ENCODE measurements at regions not wholly inside any gene's neighbourhood (a gene's known extent, or its start where the extent isn't known, plus 50 kb on each side); places are given as distances from the start of the nearest gene placed in this dataset.

GRCh38 chr2:185318271-185318724, 420.3 kb upstream of the FSIP2 start:
- H3K4me1 ChIP-seq (ENCODE audit: insufficient read depth, low read length): no peaks in the 10 kb centered on the region; the same call in 1 of the 2 replicates
- no peaks in the 10 kb centered on the region for H3K9me3 ChIP-seq (ENCODE audit: insufficient read depth, low read depth, low read length)
- no peak overlapping the region for H3K27ac ChIP-seq (ENCODE audit: low read length)
- H3K4me3 ChIP-seq (ENCODE audit: low read length): no peak overlapping the region
- no peak overlapping the region for H3K9ac ChIP-seq (ENCODE audit: low read depth, low read length)
- H3K36me3 ChIP-seq (ENCODE audit: insufficient read depth, low read depth, low read length): no peaks in the 10 kb centered on the region
- no peaks in the 10 kb centered on the region for H3K27me3 ChIP-seq (ENCODE audit: insufficient read depth, low read length)

- Histone ChIP-seq H3K4me1 (ENCODE audit: insufficient read depth, low read length) (no peaks in the 10 kb centered on the region), H3K27me3 (ENCODE audit: insufficient read depth, low read length) (no peaks in the 10 kb centered on the region), H3K36me3 (ENCODE audit: insufficient read depth, low read depth, low read length) (no peaks in the 10 kb centered on the region), H3K4me3 (ENCODE audit: low read length) (no peak overlapping the region), H3K9me3 (ENCODE audit: insufficient read depth, low read depth, low read length) (no peaks in the 10 kb centered on the region), H3K9ac (ENCODE audit: low read depth, low read length) (no peak overlapping the region), H3K27ac (ENCODE audit: low read length) (no peak overlapping the region)
Observed at GRCh38 chr2:185335879-185336278, 402.7 kb upstream of the FSIP2 start.

GRCh38 chr2:185337033-185337432, 401.6 kb upstream of the FSIP2 start:
- H3K27ac ChIP-seq (ENCODE audit: low read length): no peak overlapping the region
- H3K36me3 ChIP-seq (ENCODE audit: insufficient read depth, low read depth, low read length): no peaks in the 10 kb centered on the region
- no peaks in the 10 kb centered on the region for H3K27me3 ChIP-seq (ENCODE audit: insufficient read depth, low read length)
- no peaks in the 10 kb centered on the region for H3K9me3 ChIP-seq (ENCODE audit: insufficient read depth, low read depth, low read length)
- no peak overlapping the region for H3K9ac ChIP-seq (ENCODE audit: low read depth, low read length)
- no peaks in the 10 kb centered on the region for H3K4me1 ChIP-seq (ENCODE audit: insufficient read depth, low read length)
- no peak overlapping the region for H3K4me3 ChIP-seq (ENCODE audit: low read length)

- no peak overlapping the region for H3K9ac ChIP-seq (ENCODE audit: low read depth, low read length)
- no peaks in the 10 kb centered on the region for H3K9me3 ChIP-seq (ENCODE audit: insufficient read depth, low read depth, low read length)
- H3K36me3 ChIP-seq (ENCODE audit: insufficient read depth, low read depth, low read length): no peaks in the 10 kb centered on the region
- H3K4me1 ChIP-seq (ENCODE audit: insufficient read depth, low read length): no peaks in the 10 kb centered on the region
- H3K27me3 ChIP-seq (ENCODE audit: insufficient read depth, low read length): no peaks in the 10 kb centered on the region
- H3K4me3 ChIP-seq (ENCODE audit: low read length): no peak overlapping the region
- no peak overlapping the region for H3K27ac ChIP-seq (ENCODE audit: low read length)
Observed at GRCh38 chr2:185338104-185338503, 400.5 kb upstream of the FSIP2 start.

GRCh38 chr2:185347445-185347844, 391.2 kb upstream of the FSIP2 start:
- Histone ChIP-seq H3K9me3 (ENCODE audit: insufficient read depth, low read depth, low read length) (no peaks in the 10 kb centered on the region; the same call in 1 of the 2 replicates), H3K9ac (ENCODE audit: low read depth, low read length) (no peak overlapping the region), H3K36me3 (ENCODE audit: insufficient read depth, low read depth, low read length) (no peaks in the 10 kb centered on the region), H3K4me3 (ENCODE audit: low read length) (no peak overlapping the region), H3K27ac (ENCODE audit: low read length) (no peak overlapping the region), H3K4me1 (ENCODE audit: insufficient read depth, low read length) (no peaks in the 10 kb centered on the region), H3K27me3 (ENCODE audit: insufficient read depth, low read length) (no peaks in the 10 kb centered on the region)

DNA sequence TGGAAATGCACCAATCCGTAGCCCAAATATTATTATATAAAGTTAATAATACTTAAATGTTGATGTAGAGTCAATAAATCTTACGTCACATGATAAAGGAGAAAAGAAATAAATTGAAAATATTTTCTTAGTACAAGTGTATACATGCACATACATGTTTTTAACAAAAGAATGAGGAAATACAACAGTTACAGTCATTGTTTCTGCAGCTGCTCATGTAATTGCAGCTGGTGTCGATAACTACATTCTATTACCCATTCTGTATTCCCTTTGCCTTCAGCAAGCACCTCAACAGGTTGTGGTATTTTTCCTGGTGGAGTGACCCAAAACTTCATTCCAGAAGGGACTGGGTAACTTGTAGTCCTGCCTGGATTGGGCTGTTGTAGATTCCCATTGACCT, 377.8 kb upstream of the FSIP2 start:
- Histone ChIP-seq H3K27ac (ENCODE audit: low read length) (no peak overlapping the region), H3K9me3 (ENCODE audit: insufficient read depth, low read depth, low read length) (no peaks in the 10 kb centered on the region), H3K4me1 (ENCODE audit: insufficient read depth, low read length) (no peaks in the 10 kb centered on the region), H3K4me3 (ENCODE audit: low read length) (no peak overlapping the region), H3K27me3 (ENCODE audit: insufficient read depth, low read length) (no peaks in the 10 kb centered on the region), H3K9ac (ENCODE audit: low read depth, low read length) (no peak overlapping the region), H3K36me3 (ENCODE audit: insufficient read depth, low read depth, low read length) (no peaks in the 10 kb centered on the region)

DNA sequence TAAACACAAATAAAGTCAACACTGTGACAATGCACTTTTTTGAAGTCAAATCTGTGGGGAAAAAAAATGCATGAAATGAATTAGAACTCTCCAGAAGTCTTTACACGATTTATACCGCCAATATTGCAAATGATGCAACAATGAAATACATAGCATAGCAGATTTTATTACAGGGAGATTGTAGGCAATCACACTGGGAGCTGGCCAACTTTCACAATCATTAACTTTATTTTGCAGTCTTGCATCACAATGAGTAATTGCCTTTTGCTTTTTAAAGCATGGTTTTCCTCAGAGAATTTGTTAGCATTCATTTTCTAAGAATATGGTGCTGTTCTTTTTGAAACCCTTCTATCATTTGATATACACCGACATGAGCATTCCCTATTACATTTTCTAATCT, 366.4 kb upstream of the FSIP2 start:
- H3K27ac ChIP-seq (ENCODE audit: low read length): no peak overlapping the region
- no peaks in the 10 kb centered on the region for H3K36me3 ChIP-seq (ENCODE audit: insufficient read depth, low read depth, low read length)
- H3K9ac ChIP-seq (ENCODE audit: low read depth, low read length): no peak overlapping the region
- H3K27me3 ChIP-seq (ENCODE audit: insufficient read depth, low read length): no peaks in the 10 kb centered on the region
- H3K4me3 ChIP-seq (ENCODE audit: low read length): no peak overlapping the region
- H3K4me1 ChIP-seq (ENCODE audit: insufficient read depth, low read length): no peaks in the 10 kb centered on the region
- no peaks in the 10 kb centered on the region for H3K9me3 ChIP-seq (ENCODE audit: insufficient read depth, low read depth, low read length)

DNA sequence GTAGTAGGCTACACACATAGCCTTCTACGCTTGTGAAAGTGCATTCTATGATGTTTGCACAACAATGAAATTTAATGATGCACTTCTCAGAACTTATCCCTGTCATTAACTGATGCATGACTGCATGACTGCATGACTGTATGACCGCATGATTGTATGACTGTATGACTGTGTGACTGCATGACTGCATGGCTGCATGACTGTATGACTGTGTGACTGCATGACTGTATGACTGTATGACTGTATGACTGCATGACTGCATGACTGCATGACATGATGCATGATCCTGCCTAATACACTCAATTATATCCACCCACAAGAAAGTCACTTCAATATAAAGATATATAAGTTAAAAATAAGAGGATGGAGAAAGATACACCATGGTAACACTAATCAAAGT, 365.4 kb upstream of the FSIP2 start:
- Histone ChIP-seq H3K27me3 (ENCODE audit: insufficient read depth, low read length) (no peaks in the 10 kb centered on the region), H3K9me3 (ENCODE audit: insufficient read depth, low read depth, low read length) (no peaks in the 10 kb centered on the region), H3K4me1 (ENCODE audit: insufficient read depth, low read length) (no peaks in the 10 kb centered on the region), H3K9ac (ENCODE audit: low read depth, low read length) (no peak overlapping the region), H3K36me3 (ENCODE audit: insufficient read depth, low read depth, low read length) (no peaks in the 10 kb centered on the region), H3K4me3 (ENCODE audit: low read length) (no peak overlapping the region), H3K27ac (ENCODE audit: low read length) (no peak overlapping the region)

- H3K9me3 ChIP-seq (ENCODE audit: insufficient read depth, low read depth, low read length): no peaks in the 10 kb centered on the region
- no peaks in the 10 kb centered on the region for H3K36me3 ChIP-seq (ENCODE audit: insufficient read depth, low read depth, low read length)
- no peaks in the 10 kb centered on the region for H3K4me1 ChIP-seq (ENCODE audit: insufficient read depth, low read length)
- no peaks in the 10 kb centered on the region for H3K27me3 ChIP-seq (ENCODE audit: insufficient read depth, low read length)
- H3K27ac ChIP-seq (ENCODE audit: low read length): no peak overlapping the region
- no peak overlapping the region for H3K9ac ChIP-seq (ENCODE audit: low read depth, low read length)
- no peak overlapping the region for H3K4me3 ChIP-seq (ENCODE audit: low read length)
Observed at GRCh38 chr2:185374878-185375277, 363.7 kb upstream of the FSIP2 start.

- no peak overlapping the region for H3K9ac ChIP-seq (ENCODE audit: low read depth, low read length)
- H3K4me3 ChIP-seq (ENCODE audit: low read length): no peak overlapping the region
- H3K4me1 ChIP-seq (ENCODE audit: insufficient read depth, low read length): no peaks in the 10 kb centered on the region
- H3K9me3 ChIP-seq (ENCODE audit: insufficient read depth, low read depth, low read length): no peaks in the 10 kb centered on the region
- H3K27me3 ChIP-seq (ENCODE audit: insufficient read depth, low read length): no peaks in the 10 kb centered on the region
- no peak overlapping the region for H3K27ac ChIP-seq (ENCODE audit: low read length)
- no peaks in the 10 kb centered on the region for H3K36me3 ChIP-seq (ENCODE audit: insufficient read depth, low read depth, low read length)
Observed at GRCh38 chr2:185375731-185376130, 362.9 kb upstream of the FSIP2 start.

GRCh38 chr2:185381631-185382030, 357.0 kb upstream of the FSIP2 start:
- Histone ChIP-seq H3K36me3 (ENCODE audit: insufficient read depth, low read depth, low read length) (no peaks in the 10 kb centered on the region), H3K27me3 (ENCODE audit: insufficient read depth, low read length) (no peaks in the 10 kb centered on the region), H3K4me1 (ENCODE audit: insufficient read depth, low read length) (no peaks in the 10 kb centered on the region), H3K9ac (ENCODE audit: low read depth, low read length) (no peak overlapping the region), H3K4me3 (ENCODE audit: low read length) (no peak overlapping the region), H3K27ac (ENCODE audit: low read length) (no peak overlapping the region), H3K9me3 (ENCODE audit: insufficient read depth, low read depth, low read length) (no peaks in the 10 kb centered on the region)

GRCh38 chr2:185384822-185385560, 353.6 kb upstream of the FSIP2 start:
- Histone ChIP-seq H3K9me3 (ENCODE audit: insufficient read depth, low read depth, low read length) (no peaks in the 10 kb centered on the region), H3K4me1 (ENCODE audit: insufficient read depth, low read length) (no peaks in the 10 kb centered on the region), H3K9ac (ENCODE audit: low read depth, low read length) (no peak overlapping the region), H3K27ac (ENCODE audit: low read length) (no peak overlapping the region), H3K27me3 (ENCODE audit: insufficient read depth, low read length) (no peaks in the 10 kb centered on the region), H3K4me3 (ENCODE audit: low read length) (no peak overlapping the region), H3K36me3 (ENCODE audit: insufficient read depth, low read depth, low read length) (no peaks in the 10 kb centered on the region)

Data from iPS-20b (cell line).